ENCODE measurements at regions not wholly inside any gene's neighbourhood (a gene's known extent, or its start where the extent isn't known, plus 50 kb on each side); places are given as distances from the start of the nearest gene placed in this dataset.

DNA sequence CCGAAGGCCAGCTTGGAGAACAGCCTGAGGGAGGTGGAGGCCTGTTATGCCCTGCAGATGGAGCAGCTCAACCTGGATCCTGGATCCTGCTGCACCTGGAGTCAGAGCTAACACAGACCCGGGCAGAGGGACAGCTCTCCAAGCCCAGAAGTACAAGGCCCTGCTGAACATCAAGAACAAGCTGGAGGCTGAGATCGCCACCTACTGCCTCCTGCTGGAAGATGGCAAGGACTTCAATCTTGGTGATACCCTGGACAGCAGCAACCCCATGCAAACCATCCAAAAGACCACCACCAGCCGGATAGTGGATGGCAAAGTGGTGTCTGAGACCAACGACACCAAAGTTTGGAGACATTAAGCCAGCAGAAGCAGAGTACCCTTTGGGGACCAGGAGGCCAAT, 223.5 kb upstream of the ID4 start:
- no peak for DNase-seq (ENCODE audit: low read depth)

DNA sequence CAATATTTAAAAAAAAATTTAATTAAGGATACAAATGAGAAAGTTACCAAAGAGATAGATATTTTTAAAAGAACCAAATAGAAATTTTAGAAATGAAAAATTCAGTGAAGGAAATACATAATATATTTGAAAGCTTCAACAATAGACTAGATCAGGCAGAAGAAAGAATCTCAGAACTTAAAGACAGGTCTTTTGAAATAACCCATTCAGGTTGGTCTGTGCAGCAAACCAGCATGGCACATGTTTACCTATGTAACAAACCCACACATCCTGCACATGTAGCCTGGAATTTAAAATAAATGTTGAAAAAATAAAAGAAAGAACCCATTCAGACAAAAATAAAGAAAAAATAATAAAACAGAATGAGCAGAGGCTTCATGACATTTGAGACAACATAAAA, 221.1 kb upstream of the ID4 start:
- no peak for DNase-seq (ENCODE audit: low read depth)

DNA sequence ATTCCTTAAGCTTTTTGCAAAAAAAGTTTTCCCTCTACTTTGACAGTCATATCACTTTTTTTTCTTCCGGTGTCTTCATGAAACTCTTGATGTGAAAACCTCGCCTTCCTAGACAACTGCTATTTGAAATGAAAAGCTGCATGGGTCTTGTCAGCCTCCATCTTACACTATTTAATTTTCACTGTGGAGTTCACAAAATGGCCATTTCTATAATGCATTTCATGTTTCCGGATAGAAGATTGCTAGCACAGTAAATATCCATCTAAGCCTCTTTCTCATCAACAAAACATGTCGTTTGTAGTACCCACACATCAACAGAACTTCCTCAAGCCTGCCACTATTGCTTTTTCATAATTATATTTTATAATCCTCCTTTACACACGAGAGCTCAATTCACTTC, 204.9 kb upstream of the ID4 start:
- DNase-seq (ENCODE audit: low read depth): no peak

DNA sequence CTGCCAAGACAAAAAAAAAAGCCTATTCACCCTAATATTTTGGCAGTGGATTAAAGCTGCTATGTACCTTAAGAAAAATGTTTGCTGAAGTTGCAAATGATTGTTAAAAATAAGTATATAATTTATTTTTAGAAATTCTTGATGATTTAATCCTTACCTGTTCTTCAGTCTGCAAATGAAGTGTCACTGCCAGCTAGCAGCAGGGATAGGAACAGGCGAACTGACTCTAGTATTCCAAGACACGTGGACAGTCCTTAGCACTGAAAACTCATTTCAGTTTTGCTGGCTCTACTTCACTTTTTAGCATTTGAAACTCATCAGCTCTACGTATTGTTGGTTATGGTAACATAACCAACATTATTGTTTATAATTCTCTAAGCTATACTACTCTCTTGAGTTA, 204.4 kb upstream of the ID4 start:
- no peak for DNase-seq (ENCODE audit: low read depth)

DNA sequence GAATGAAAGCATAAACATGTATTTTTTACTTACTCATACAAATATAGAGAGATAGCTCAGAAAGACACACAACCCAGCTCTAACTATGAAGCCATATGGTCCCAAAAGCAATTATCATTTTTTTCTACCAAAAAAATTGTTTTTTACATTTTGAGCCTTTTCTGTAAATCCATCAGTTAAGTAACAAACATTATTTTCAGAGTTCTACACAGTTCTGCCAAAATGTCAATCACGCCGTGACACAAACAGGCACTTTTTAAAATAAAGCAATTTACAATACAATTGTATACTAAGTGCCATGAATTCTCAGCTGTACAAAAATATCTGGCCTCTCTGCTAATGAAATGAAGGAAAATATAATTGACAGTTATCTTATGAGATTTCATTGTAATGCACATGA, 201.4 kb upstream of the ID4 start:
- no peak for DNase-seq (ENCODE audit: low read depth)

DNA sequence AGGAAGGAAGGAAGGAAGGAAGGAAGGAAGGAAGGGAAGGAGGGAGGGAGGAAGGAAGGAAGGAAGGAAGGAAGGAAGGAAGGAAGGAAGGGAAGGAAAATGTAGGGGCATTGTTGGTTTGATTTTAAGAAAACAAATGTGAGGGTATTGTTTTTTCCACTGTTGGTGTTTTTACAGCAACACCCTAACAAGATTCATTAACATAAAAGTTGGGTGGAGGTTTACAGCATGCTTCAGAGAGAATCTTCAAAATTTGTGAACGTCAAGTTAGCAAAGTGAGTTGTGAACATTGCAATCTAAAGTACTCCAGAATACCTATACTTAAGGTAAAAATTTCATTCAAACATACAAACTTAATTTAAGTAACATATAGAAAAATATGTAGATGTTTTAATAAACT, 200.2 kb upstream of the ID4 start:
- DNase-seq (ENCODE audit: low read depth): no peak

DNA sequence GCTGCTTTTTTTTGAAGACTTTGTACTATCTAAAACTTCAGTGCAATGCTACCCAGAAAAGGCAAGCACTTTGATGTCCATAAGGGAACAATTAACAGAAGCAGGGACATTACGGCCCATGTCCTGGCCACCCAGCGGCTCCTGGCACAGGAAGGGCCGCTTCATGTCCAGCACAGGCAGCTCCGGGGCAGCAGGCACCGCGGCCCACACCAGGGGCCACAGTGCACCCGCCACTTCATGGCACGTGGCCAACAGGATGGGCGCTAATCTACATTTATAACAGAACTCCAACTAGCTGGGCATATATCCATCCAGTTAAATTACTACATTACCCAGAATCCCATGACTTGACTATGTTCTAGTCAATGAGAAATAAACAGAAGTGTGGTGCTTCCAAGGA, 198.2 kb upstream of the ID4 start:
- no peak for DNase-seq (ENCODE audit: low read depth)

DNA sequence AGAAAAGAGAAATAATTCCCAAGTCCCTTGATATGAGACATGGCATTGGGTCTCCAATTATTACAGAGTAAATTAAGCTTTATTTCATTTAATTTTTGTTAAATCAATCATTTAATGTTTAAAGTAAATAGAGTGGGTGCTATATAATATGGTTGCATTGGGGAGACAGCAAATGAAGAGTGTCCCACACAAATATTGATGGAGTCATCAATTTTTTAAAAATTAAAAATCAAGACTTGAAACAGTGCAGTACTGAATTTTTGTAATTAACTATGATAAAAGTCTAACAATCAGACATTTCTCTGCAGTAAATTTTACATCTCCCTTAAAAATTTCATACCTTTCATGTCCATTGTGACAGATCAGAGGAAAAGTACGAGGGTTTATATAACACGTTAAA, 193.9 kb upstream of the ID4 start:
- DNase-seq (ENCODE audit: low read depth): no peak

DNA sequence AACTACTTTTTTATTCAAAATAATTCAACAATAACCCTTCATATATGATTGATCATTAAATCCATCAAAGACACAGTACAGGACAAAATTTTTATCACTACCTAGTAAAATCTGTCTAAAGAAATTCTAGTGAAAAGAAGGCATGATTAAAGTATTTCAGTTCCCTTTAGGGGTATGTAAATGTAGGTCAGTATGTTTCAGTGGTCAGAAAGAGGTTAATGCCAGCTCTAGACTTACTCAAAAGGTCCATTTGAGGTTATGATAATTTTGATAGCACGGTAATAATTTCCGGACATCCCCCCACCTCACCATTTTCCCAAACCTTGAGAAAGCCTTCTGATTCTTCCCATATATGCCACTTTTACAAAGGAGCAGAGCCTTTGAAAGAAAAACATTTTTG, 193.5 kb upstream of the ID4 start:
- DNase-seq (ENCODE audit: low read depth): no peak

DNA sequence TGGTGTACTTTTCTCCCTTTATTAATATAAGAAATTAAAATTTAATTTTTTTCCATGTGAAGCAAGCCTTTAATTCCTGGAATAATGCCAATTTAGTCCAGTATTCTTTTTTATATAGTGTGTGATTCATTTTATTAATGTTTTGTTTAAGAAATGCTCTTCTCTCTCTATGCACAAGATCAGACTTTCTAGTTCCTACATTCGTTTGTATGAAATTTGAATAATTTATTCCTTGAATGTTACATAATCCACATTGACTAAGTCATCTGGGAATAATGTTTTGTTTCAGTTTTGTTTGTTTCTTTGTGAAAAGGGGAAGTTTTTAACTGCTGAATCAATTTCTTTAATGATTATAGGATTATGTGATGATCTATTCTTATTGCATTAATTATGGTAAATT, 181.4 kb upstream of the ID4 start:
- no peak for DNase-seq (ENCODE audit: low read depth)

DNA sequence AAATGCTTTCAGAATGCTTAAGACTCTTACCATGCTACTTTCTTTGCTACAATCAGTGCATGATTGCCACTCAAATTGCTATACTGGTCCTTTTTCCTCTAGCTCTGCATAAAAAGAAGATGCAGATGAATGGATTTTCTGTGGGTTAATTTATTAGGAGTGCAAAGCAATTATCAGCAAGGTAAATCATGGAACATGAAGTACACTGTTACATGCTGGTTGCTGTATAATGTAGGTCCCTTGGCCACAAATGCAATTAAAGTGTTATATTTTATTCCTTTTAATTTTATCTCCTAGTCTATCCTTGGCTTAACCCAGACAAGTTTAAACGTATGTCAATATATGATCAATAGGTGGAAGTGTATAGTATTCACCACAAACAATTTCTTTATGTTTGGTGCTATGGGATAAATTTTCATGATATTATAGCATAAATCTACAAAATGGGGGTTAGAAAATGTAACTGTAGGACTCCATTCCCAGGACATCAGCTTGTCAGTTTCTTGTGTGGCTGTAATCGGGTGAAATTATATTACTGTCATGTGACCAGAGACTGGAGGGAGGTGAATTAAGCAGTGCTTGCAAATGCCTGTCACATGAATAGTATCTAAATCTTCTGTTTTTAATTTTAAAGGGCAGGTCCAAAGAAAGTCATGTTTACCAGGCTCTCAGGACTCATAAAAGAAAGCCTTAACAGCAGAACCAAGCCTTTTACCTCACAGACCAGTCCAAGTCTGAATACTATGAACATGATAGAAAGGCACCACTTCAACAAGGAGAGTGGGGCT, 176.9 kb upstream of the ID4 start:
- no peak for DNase-seq (ENCODE audit: low read depth)

DNA sequence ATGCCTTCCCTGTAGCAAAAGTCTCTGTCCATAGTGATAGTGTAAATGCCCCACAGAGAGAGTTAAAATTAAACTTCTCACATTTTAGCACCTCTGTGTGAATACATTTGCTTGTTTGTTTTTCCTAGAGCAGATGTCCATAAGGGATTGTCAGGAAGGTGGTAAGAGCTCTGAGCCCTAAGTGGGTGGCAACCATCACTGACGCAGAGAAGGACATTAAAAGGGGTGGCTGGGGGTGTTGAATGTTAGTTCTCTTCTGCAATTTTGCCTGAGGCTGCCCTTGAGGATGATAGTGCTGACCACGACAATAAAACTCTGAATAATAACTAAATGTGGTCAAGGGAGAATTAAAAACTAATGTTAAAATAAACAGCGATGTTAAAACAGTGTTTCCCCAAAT, 174.3 kb upstream of the ID4 start:
- DNase-seq (ENCODE audit: low read depth): no peak

DNA sequence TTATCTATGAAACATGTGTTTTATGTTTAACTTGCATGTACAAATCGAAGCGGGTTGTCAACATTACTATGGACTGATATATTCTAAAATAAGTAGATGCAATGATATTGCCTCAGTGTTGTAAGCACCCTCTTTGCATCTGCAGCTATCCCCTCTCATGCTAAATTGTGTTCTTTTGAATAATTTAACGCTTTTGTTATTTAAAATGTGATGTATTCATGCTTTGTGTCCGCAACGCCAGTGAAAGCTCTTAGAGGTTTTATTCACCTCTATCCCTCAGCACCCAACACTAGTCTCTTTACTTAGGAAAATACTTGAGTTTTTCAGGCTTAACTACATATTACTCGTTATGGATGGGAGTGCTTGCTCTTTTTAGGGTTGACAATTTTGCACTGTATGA, 173.7 kb upstream of the ID4 start:
- no peak for DNase-seq (ENCODE audit: low read depth)

DNA sequence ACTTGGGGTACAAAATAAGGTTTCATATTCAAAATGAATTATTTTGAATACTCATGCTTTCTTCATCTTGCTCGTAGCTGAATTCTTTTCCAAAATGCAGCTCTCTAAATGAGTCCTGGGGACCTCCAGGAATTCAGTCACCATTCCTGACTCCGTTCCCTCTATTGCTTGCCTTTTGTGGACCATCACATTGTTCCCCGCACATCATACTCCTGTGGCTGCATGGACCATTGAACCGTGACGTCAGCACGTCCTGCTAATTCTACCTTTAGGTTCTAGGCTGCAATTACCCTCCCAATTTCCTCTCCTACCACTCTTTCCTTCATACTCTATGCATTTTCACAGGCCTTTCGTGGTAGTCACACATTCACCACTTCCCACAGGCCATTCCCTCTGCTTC, 173.1 kb upstream of the ID4 start:
- DNase-seq (ENCODE audit: low read depth): no peak

DNA sequence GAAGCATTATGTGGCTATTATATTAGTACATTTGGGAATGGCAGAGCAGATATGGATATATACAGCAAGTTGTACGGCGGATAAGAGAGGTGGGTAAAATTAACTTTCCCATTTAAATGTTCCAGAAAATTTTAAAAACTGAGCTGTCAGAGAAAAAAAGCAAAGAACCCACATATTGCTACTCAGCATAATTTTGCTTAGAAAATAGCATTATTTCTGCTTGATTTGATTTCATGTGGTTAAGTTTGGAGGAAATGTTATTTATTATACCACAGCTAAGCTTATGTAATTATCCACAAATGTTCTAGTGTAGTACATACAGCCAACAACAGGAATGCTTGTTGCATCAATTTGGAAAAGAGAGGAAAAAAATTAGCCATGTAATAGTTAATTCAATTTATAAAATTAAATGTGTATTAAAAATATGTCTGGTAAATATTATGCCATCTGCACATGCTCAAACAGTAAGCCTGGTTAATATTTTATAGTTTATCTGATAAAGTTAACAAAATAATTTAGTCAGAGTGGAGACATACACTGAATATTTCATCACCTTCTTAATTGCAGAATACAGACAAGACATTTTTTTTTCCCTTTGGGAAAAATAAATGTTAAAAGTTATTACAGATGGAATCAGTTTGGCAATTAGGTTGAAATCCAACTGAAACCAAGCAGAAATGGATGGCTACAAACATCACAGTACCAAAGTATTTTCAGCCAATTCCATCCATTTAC, 172.1 kb upstream of the ID4 start:
- no peak for DNase-seq (ENCODE audit: low read depth)

DNA sequence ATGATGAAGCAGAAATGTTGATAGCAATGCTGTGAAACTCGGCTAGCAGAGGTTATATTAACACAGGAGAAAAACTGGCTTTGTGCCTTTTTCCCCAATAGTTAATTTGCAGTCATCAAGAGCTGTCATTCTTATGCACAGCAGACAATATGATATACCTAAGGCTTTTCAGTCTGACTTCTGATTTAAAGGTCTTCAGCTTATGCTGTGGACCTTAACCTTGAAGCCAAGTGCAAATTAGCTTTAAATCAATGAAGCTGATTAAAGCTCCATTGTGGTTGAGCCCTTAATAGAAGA, 171.6 kb upstream of the ID4 start:
- DNase-seq (ENCODE audit: low read depth): no peak

DNA sequence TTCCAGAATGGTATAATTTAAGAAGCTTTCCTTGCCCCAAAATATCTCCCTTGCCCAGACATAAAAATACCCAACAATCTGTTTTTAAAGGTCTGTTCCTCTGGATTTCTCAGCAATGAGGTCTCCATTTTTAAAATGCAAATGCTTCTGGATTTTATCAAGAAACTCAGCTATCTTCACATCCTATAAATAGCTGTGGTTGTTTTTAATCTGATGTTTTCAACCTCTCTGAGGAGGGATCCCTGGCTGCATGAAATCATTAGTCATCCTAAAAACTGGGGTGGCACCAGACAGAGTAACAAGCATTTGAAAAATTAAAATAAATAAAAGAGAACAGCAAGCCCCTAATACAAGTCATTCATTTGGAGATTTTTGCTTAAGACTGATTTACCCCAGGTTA, 168.5 kb upstream of the ID4 start:
- DNase-seq (ENCODE audit: low read depth): no peak

DNA sequence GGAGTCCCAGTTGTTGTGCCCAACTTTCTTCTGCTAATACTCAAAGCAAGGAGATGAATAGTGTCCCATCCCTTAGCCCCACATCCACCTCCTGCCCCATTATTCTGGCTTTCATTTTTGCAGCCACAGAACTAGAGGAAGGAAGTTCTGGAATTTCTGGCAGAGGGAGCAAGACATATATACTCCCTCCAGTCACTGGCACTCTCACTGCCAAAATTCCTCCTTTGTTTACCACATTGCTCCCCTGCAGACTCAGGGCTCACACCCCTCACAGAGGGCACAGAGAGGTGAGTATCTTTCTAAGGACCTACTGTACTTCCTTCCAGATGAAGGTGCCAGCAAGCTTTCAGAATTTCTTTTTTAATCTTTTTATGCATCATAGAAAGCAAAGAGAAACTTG, 168.0 kb upstream of the ID4 start:
- no peak for DNase-seq (ENCODE audit: low read depth)

DNA sequence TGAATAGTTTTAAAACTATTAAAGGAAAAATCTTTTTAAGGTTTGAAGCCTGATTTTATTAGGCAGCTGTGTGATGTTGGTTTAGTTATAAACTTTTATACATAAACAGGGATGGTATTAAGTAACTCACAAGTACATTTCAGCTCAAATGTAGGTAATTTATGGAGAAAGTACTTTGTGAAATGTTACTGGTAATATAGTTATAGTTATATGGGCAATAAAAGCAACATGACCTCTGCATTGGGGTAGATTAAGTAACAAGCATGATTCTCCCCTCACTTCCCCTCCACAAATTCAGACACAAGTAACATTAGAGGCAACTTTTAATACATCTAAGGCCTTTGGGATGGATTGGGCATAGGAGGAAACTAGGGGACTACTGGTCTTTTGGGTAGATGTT, 154.3 kb upstream of the ID4 start:
- DNase-seq (ENCODE audit: low read depth): no peak

DNA sequence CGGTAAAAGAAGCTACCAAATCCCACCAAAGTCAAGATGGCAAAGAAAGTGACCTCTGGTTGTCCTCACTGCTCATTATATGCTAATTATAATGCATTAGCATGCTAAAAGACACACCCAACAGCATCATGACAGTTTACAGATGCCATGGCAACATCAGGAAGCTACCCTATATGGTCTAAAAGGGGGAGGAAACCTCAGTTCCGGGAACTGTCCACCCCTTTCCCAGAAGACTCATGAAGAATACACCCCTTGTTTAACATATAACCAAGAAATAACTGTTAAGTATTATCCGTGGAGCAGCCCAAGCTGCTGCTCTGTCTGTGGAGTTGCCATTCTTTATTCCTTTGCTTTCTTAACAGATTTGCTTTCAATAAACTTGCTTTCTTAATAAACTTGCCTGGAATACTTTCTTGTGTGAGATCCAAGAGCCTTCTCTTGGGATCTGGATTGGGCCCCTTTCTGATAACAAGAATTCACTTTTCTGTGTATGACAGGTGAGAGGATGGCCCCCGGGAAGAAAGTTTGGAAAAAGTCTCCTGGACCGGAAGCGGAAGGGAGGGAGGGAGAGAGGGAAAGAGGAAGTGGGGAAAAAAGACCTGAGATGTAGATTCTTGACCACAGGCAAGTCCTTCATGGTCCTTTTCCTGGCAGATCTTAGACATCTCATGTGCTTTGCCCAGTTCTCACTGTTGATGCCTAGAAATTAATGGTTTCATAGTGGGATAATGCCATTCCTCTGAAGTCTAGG, 146.7 kb upstream of the ID4 start:
- no peak for DNase-seq (ENCODE audit: low read depth)

DNA sequence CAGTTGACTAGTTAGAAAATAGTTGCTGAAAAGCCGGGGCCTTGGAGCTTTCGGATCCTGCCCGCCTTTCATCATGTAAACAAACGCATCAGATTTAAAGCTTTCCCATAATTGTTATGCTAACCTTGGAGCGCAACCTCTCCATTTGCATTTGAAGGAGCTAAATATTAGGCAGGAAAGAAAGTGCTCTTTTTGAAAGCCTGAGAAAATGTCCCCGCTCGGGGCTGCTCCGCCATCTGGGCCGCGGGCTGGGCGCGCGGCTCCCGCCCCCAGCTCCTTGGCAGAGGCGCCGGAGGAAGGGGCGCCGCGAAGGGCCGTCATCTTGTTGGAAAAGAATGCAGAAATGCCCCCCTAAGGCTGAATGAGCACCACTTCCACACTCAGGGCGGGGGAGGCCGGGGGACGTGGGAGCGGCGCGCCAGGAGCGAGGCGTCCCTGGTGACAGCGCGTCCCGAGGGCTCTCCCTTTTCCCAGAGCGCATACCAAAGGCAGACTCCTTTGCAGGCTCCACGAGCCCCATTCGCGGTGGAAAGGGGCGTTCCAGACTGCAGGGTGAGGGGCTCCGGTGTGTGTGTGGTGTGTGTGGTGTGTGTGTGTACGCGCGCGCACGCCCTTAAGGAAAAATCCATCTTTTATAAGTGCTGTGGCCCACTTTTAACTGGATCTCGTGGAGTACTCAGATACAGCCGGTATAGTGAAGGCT, 145.6 kb upstream of the ID4 start:
- DNase-seq (ENCODE audit: low read depth): no peak

DNA sequence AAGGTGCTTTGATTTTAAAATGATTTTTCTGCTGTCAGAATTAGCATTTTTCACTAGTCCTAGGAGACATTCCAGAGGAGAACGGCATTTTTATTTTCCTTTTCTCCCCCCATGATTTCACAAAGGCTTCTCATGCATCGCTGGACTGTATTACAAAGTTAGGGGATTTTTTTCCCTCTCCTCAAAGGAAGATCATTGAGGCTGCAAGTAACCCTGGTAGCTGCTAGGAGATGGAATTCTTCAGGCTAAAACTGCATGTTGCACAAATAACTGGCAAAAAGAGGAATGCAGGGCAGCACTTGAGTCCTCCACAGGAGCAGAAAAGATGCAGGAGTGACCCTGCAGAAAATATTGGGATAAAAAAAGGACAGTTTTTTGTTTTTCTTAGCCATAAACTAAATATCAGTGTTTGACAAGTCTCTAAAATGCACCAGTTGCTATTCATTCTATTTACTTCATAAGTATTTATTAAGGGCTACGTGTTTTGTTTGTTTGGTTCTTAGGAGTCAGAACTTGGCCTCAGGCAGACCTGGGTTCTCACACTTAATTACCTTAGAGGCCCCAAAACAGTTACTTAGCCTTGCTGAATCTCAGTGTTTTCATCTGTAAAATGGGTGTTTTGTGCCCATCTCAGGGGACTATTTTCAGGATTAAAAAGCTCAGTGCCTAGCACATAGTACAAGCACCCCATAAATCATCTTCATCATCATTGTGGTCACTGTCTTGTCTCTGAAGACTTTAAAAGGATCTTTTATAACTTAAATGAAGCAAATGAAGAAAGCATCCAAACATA, 144.5 kb upstream of the ID4 start:
- DNase-seq (ENCODE audit: low read depth): no peak

All from ELR (cell line).